MM.1S (cell line): ENCODE measurements at regions not wholly inside any gene's neighbourhood (a gene's known extent, or its start where the extent isn't known, plus 50 kb on each side); places are given as distances from the start of the nearest gene placed in this dataset.

ENCODE experiments used
- DNase-seq: peaks from one replicate; pipeline ENCODE4 v3.0.0-alpha.2; 2015
- H2AFZ ChIP-seq: fragments of 300-600 bp; sonication (generic); 2 replicates; pipeline ENCODE4 v1.6.0; 2016; ENCODE audit warnings: antibody characterized with exemption, low read length
- H3F3A ChIP-seq: fragments of 300-600 bp; sonication (generic); 2 replicates; pipeline ENCODE4 v1.6.1; 2016; ENCODE audit warnings: mild to moderate bottlenecking, antibody characterized with exemption, low read length, moderate library complexity, mixed read lengths; ENCODE audit not compliant: insufficient read depth
- H3K27ac ChIP-seq: fragments of 300-600 bp; sonication (generic); 2 replicates; pipeline ENCODE4 v1.5.1; 2016; ENCODE audit warnings: mild to moderate bottlenecking, low read length
- H3K27me3 ChIP-seq: fragments of 300-600 bp; sonication (generic); replicated peaks from 2 replicates; pipeline ENCODE4 v1.6.0; 2016; ENCODE audit warnings: low read length; ENCODE audit not compliant: insufficient read depth
- H3K36me3 ChIP-seq: fragments of 300-600 bp; sonication (generic); replicated peaks from 2 replicates; pipeline ENCODE4 v1.6.1; 2016; ENCODE audit warnings: mild to moderate bottlenecking, low read length, mixed read lengths; ENCODE audit not compliant: insufficient read depth
- H3K4me1 ChIP-seq: fragments of 300-600 bp; sonication (generic); 2 replicates; pipeline ENCODE4 v1.6.1; 2016; ENCODE audit warnings: low read length, mixed read lengths
- H3K4me2 ChIP-seq: fragments of 300-600 bp; sonication (generic); 2 replicates; pipeline ENCODE4 v1.6.0; 2016; ENCODE audit warnings: low read depth, low read length
- H3K4me3 ChIP-seq: fragments of 300-600 bp; sonication (generic); 2 replicates; pipeline ENCODE4 v1.5.1; 2016; ENCODE audit warnings: low read length, mixed read lengths
- H3K79me2 ChIP-seq: fragments of 300-600 bp; sonication (generic); 2 replicates; pipeline ENCODE4 v1.6.1; 2016; ENCODE audit warnings: mixed run types, low read length, mixed read lengths
- H3K9ac ChIP-seq: fragments of 300-600 bp; sonication (generic); 2 replicates; pipeline ENCODE4 v1.6.1; 2016; ENCODE audit warnings: low read length, mixed read lengths
- H3K9me2 ChIP-seq: fragments of 300-600 bp; sonication (generic); replicated peaks from 2 replicates; pipeline ENCODE4 v1.6.1; 2016; ENCODE audit warnings: mild to moderate bottlenecking, low read length, mixed read lengths; ENCODE audit not compliant: insufficient read depth
- H3K9me3 ChIP-seq: fragments of 300-600 bp; sonication (generic); replicated peaks from 2 replicates; pipeline ENCODE4 v1.6.1; 2016; ENCODE audit warnings: mild to moderate bottlenecking, low read length, mixed read lengths; ENCODE audit not compliant: insufficient read depth
- H4K20me1 ChIP-seq: fragments of 300-600 bp; sonication (generic); 2 replicates; pipeline ENCODE4 v1.6.1; 2016; ENCODE audit warnings: mild to moderate bottlenecking, low read length, moderate library complexity, mixed read lengths; ENCODE audit not compliant: insufficient read depth
- EZH2 ChIP-seq: fragments of 300-600 bp; sonication (generic); optimal IDR thresholded peaks from 2 replicates; pipeline ENCODE3; 2017; ENCODE audit warnings: low read depth, mild to moderate bottlenecking, antibody characterized with exemption, low read length, mixed read lengths
- EZH2phosphoT487 ChIP-seq: fragments of 300-600 bp; sonication (generic); IDR thresholded peaks from 2 replicates; pipeline ENCODE4 v1.6.1; 2018; ENCODE audit warnings: antibody characterized with exemption, low read length
- TF ChIP-seq, protein P1 (sequence below): fragments of 300-600 bp; sonication (generic); IDR thresholded peaks from 2 replicates; pipeline ENCODE4 v1.5.1; 2016; ENCODE audit warnings: antibody characterized with exemption, low read length, mixed read lengths

DNA sequence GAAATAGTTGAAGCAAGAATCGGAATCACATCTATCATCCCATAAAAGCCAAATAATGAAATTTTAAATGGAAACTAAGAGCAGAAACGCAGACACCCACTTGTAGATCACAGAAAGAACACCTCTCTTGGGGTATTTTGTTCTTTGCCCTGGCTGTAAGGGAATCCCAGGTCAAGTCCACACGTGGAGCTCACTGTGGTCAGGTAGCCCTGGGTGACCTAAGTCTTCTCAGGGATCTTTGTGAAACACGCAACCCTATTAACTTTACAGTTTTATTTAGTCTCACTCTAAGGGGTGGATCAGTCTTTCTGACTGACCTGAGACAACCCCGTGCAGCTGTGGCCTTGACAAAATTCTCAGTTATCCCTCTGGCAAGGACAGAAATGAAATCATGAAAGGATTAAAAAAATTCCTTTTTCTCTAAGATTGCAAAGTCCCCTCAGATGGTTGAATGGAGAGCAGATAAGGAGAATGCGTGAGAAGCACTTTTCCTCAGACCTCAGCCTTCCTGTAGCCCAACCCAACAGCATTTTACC, 111.6 kb downstream of the NREP start:
- H3K36me3 ChIP-seq, result no peaks in the 10 kb centered on the region
- H3F3A ChIP-seq, result no peaks in the 10 kb centered on the region
- no peak for DNase-seq
- TF ChIP-seq, protein P1, sequence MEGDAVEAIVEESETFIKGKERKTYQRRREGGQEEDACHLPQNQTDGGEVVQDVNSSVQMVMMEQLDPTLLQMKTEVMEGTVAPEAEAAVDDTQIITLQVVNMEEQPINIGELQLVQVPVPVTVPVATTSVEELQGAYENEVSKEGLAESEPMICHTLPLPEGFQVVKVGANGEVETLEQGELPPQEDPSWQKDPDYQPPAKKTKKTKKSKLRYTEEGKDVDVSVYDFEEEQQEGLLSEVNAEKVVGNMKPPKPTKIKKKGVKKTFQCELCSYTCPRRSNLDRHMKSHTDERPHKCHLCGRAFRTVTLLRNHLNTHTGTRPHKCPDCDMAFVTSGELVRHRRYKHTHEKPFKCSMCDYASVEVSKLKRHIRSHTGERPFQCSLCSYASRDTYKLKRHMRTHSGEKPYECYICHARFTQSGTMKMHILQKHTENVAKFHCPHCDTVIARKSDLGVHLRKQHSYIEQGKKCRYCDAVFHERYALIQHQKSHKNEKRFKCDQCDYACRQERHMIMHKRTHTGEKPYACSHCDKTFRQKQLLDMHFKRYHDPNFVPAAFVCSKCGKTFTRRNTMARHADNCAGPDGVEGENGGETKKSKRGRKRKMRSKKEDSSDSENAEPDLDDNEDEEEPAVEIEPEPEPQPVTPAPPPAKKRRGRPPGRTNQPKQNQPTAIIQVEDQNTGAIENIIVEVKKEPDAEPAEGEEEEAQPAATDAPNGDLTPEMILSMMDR, result no peak
- TF ChIP-seq EZH2phosphoT487 (no peak), EZH2 (no peak)
- no peak overlapping the region for H3K4me2 ChIP-seq
- H3K27me3 ChIP-seq, result no peaks in the 10 kb centered on the region
- H2AFZ ChIP-seq, result no peak overlapping the region
- no peak overlapping the region for H3K4me3 ChIP-seq
- no peaks in the 10 kb centered on the region for H4K20me1 ChIP-seq
- no peaks in the 10 kb centered on the region for H3K79me2 ChIP-seq
- no peak overlapping the region for H3K9ac ChIP-seq
- no peaks in the 10 kb centered on the region for H3K9me2 ChIP-seq
- no peaks in the 10 kb centered on the region for H3K4me1 ChIP-seq
- H3K27ac ChIP-seq, result no peak overlapping the region
- no peaks in the 10 kb centered on the region for H3K9me3 ChIP-seq

DNA sequence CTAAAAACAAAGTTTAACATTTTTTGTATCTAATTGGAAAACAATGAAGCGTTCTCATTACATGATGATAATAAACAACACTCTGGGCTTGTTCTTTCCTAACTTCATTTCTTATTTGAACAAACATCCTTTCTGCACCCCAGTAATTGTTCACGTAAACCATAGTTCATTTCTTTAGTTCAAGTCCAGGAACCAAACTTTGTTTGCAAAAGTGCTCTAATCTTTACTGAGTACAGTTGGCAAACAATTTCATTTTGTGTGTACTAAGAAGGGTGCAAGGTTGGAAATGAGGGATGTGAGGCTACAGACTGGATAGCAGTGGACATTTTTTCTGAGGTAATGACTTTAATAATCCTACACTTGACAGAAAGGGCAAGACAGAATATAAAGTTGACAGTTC, 113.5 kb downstream of the NREP start:
- H3K36me3 ChIP-seq, result no peaks in the 10 kb centered on the region
- H3K4me3 ChIP-seq, result no peak overlapping the region
- no peaks in the 10 kb centered on the region for H3K79me2 ChIP-seq
- no peaks in the 10 kb centered on the region for H3K9me3 ChIP-seq
- H4K20me1 ChIP-seq, result no peaks in the 10 kb centered on the region
- no peaks in the 10 kb centered on the region for H3F3A ChIP-seq
- H3K4me2 ChIP-seq, result no peak overlapping the region
- H3K9me2 ChIP-seq, result no peaks in the 10 kb centered on the region
- H3K27ac ChIP-seq, result no peak overlapping the region
- H3K4me1 ChIP-seq, result no peaks in the 10 kb centered on the region
- TF ChIP-seq EZH2phosphoT487 (no peak), EZH2 (no peak)
- TF ChIP-seq, protein P1, result no peak
- DNase-seq, result no peak
- H3K27me3 ChIP-seq, result no peaks in the 10 kb centered on the region
- no peak overlapping the region for H3K9ac ChIP-seq
- H2AFZ ChIP-seq, result no peak overlapping the region

DNA sequence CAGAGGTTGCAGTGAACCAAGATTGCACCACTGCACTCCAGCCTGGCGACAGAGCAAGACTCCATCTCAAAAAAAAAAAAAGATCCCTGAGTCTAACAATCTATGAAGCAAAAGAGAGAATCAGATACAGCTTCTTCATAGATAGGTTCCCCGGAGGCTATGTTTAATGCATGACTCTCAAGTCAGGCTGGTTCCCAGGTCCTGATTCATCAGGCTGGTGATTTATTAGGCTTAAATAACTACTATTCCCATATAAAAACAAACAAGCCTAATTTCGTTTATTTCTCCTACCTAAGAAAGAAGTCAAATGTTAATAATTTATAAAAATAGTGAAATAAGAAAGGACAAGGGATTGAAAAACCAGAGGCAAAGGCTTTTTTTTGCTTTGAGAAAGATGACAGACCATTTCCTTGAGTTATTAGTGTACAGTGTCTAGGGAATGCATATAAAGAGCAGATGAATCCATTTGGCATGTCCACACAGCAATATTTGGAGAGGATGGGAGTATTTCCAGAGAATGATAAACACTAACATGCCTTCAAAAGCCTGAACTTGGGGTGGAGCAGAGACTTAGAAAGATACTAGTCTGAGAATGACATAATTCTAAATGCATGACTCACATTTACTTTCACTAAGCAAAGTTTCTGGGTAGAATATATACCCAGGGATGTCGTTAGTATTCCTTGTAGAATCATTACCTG, 115.3 kb downstream of the NREP start:
- no peak overlapping the region for H3K4me2 ChIP-seq
- no peaks in the 10 kb centered on the region for H3K36me3 ChIP-seq
- H3K27ac ChIP-seq, result no peak overlapping the region

More for the DNA sequence above, 115.3 kb downstream of the NREP start:
- no peaks in the 10 kb centered on the region for H3K79me2 ChIP-seq
- H4K20me1 ChIP-seq, result no peaks in the 10 kb centered on the region
- no peak overlapping the region for H3K4me3 ChIP-seq
- H3K9ac ChIP-seq, result no peak overlapping the region
- no peaks in the 10 kb centered on the region for H3K4me1 ChIP-seq
- no peaks in the 10 kb centered on the region for H3K27me3 ChIP-seq
- H3K9me3 ChIP-seq, result no peaks in the 10 kb centered on the region
- no peaks in the 10 kb centered on the region for H3F3A ChIP-seq
- TF ChIP-seq, protein P1, result no peak
- TF ChIP-seq EZH2phosphoT487 (no peak), EZH2 (no peak)
- no peaks in the 10 kb centered on the region for H3K9me2 ChIP-seq
- no peak for DNase-seq
- H2AFZ ChIP-seq, result no peak overlapping the region
